Adrenal gland (tissue), 9 donors: ENCODE measurements at regions not wholly inside any gene's neighbourhood (a gene's known extent, or its start where the extent isn't known, plus 50 kb on each side); places are given as distances from the start of the nearest gene placed in this dataset.

Experiments used
- DNase-seq, 7 donors: peaks; one replicate each; pipeline ENCODE4 v3.0.0-alpha.2; 2019 to 2020
- H3K27ac ChIP-seq, 5 donors: fragments of 200-600 bp; sonication (generic) in 4 of 5; 1 replicate in 3 of 5; 2 replicates in 2 of 5; pipeline versions ENCODE4 v1.5.1 to v1.8.0; 2016 to 2020; ENCODE audit warnings: mild to moderate bottlenecking in 1 of 5
- H3K27me3 ChIP-seq: fragments of 200-600 bp; 2 replicates; pipeline ENCODE4 v1.8.0; 2021
- H3K36me3 ChIP-seq, 2 donors: fragments of 200-600 bp; replicated peaks in 1 of 2; 1 replicate in 1 of 2; 2 replicates in 1 of 2; pipeline versions ENCODE4 v1.5.1 to v1.8.0; 2018 to 2022
- H3K4me1 ChIP-seq, 2 donors: fragments of 200-600 bp; replicated peaks in 1 of 2; 1 replicate in 1 of 2; 2 replicates in 1 of 2; pipeline versions ENCODE4 v1.5.1 to v1.8.0; 2018 to 2021
- H3K4me3 ChIP-seq, 4 donors: fragments of 200-600 bp; sonication (generic) in 3 of 4; one replicate each; pipeline ENCODE4 v1.5.1; 2016 to 2018
- H3K9me3 ChIP-seq, 3 donors: fragments of 200-600 bp; sonication (generic) in 1 of 3; replicated peaks in 1 of 3; 1 replicate in 2 of 3; 2 replicates in 1 of 3; pipeline versions ENCODE4 v1.5.1 to v1.8.0; 2016 to 2021
- POLR2A ChIP-seq, 2 donors: fragments of 450-650 bp; IDR thresholded peaks; one replicate each; pipeline ENCODE4 v1.6.1; 2017; ENCODE audit warnings: antibody characterized with exemption in 2 of 2, mild to moderate bottlenecking in 2 of 2, moderate library complexity in 1 of 2
- WGBS, 4 donors: extraction: QIAGEN DNeasy Blood & Tissue Kit in 2 of 4; methylation state at CpG; one replicate each; pipeline versions ENCODE4 v1.1.5 to v1.1.7; 2013 to 2017; 5-methylcytosine and 5-hydroxymethylcytosine counted together
- intact Hi-C, 2 donors: fragments of 100-400 bp; cut with DNase I; formaldehyde crosslinking; loops; one replicate each; pipeline versions ENCODE4 v1.14.1 to v1.15.0; 2022 to 2023
- TF ChIP-seq, protein P1 (sequence below), 6 experiments: fragments of 450-650 bp in 4 of 6; fragments of 200-600 bp in 2 of 6; sonication (generic) in 1 of 6; IDR thresholded peaks; 1 replicate in 5 of 6; 2 replicates in 1 of 6; pipeline versions ENCODE4 v1.5.1 to v1.8.0; 2016 to 2021; ENCODE audit warnings: antibody characterized with exemption in 6 of 6, mild to moderate bottlenecking in 2 of 6, moderate library complexity in 1 of 6
- donor health status: healthy with polysubstance abuse.
- donor health status: Bipolar disorder and iron deficiency.
- donor health status: DM: yes; HTN: yes; CAD: no.
- donor health status: DM: no; HTN: no; CAD: no.
- donor health status: DM: no; HTN: no; CAD: no.

DNA sequence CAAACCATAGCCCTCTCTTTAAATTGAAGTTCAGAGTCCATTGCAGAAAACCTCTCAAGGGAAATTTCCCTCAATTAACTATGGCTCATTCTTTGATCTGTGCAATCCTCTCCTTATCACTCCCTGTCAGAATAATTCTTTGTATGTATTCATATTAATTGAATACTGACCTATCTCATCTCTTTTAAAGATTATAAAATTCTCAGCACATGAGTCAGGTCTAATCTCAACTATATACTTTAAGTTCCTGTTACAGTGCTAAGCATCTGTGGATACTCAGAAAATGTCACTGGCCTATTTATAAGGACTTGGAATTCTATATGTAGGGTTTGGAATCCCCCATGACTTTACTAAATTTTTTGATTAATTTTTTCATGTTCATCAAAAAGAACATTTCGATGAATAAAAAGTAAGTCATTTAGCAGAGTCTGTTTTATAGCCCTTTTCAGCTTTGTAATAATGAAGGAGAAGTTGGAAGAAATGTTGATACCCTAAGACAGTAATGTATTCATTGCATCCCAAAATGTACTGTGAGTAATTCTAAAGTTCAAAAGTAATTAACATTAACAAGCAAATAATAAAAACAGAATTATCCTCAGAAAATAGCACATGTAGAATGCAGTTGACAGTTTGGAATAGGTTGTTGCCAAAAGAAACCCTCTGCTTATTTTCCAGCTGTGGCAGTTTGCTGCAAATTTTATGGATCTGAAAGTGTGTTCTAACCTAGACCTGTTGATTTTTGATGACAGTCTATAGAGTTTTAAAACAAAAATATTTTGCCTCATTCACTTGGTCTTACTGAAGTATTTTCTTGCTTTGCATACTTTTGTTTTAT, 503.4 kb upstream of the CBLB start:
- WGBS, 4 donors = 65 to 77% (median 75%) methylated on average over 1 of the region's 1 CpG
- Histone ChIP-seq H3K27me3 (no peaks in the 10 kb centered on the region), H3K27ac (no peak overlapping the region), H3K9me3 (no peaks in the 10 kb centered on the region), H3K4me1 (no peaks in the 10 kb centered on the region), H3K36me3 (no peaks in the 10 kb centered on the region), H3K4me3 (no peak overlapping the region)
- intact Hi-C loops = no loop called here
- TF ChIP-seq, protein P1, sequence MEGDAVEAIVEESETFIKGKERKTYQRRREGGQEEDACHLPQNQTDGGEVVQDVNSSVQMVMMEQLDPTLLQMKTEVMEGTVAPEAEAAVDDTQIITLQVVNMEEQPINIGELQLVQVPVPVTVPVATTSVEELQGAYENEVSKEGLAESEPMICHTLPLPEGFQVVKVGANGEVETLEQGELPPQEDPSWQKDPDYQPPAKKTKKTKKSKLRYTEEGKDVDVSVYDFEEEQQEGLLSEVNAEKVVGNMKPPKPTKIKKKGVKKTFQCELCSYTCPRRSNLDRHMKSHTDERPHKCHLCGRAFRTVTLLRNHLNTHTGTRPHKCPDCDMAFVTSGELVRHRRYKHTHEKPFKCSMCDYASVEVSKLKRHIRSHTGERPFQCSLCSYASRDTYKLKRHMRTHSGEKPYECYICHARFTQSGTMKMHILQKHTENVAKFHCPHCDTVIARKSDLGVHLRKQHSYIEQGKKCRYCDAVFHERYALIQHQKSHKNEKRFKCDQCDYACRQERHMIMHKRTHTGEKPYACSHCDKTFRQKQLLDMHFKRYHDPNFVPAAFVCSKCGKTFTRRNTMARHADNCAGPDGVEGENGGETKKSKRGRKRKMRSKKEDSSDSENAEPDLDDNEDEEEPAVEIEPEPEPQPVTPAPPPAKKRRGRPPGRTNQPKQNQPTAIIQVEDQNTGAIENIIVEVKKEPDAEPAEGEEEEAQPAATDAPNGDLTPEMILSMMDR (IDR thresholded peaks at IDR 0.05) = no peak
- TF ChIP-seq POLR2A (IDR thresholded peaks at IDR 0.05) = no peak
- no peak for DNase-seq

DNA sequence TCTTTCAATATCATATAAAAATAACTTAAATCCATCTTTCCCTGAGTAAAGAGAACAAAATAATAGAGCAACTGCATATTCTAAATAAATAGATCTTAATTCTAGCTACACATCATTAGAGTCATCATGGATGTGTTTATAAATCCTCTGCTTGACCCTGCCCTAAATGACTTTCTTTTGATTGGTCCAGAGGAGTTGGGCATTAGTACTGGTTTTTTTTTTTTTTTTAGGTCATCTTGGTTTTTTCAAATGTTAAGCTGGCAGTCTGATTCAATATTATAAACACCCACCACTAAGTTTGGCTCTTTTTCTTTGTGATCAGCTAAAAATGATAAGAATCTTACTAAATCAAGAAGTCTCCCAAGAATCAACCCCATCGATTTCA, 504.0 kb upstream of the CBLB start:
- H3K27ac ChIP-seq = no peak overlapping the region
- WGBS, 4 donors = 61 to 90% (median 67%) methylated on average over 1 of the region's 1 CpG
- intact Hi-C loops = no loop called here
- H3K27me3 ChIP-seq = no peaks in the 10 kb centered on the region
- TF ChIP-seq, protein P1 (IDR thresholded peaks at IDR 0.05) = no peak
- TF ChIP-seq POLR2A (IDR thresholded peaks at IDR 0.05) = no peak
- H3K36me3 ChIP-seq = no peaks in the 10 kb centered on the region
- DNase-seq = no peak
- H3K9me3 ChIP-seq = no peaks in the 10 kb centered on the region
- H3K4me3 ChIP-seq = no peak overlapping the region
- no peaks in the 10 kb centered on the region for H3K4me1 ChIP-seq

DNA sequence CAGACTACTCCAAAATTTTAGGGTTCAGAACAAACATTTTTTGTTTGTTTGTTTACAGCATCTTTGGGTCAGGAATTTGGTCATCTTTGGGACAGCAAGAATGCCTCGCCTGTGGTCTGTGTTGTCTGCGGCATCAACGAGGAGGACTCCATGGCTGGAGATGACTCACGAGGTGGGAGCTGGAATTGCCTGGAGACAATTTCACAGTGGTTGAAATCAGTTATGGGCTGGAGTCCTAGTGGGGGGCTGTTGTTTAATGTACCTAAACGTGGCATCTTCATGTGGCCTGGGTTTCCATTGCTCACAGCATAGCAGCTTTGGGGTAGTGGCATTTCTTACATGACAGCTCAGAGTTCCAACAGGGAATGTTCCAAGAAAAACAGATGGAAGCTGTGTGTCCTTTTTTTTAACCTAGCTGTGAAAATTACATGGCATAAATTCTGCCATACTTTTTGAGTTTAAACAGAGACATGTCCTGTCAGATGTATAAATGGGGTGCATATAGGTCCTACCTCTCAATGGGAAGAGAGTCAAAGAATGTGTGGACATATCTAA, 507.3 kb upstream of the CBLB start:
- no peaks in the 10 kb centered on the region for H3K27me3 ChIP-seq
- no peak for DNase-seq
- H3K9me3 ChIP-seq = no peaks in the 10 kb centered on the region
- intact Hi-C loops = no loop called here
- H3K27ac ChIP-seq = no peak overlapping the region
- no peaks in the 10 kb centered on the region for H3K36me3 ChIP-seq
- WGBS, 4 donors = 84 to 91% (median 87%) methylated on average over 5 of the region's 5 CpGs
- TF ChIP-seq, protein P1 (IDR thresholded peaks at IDR 0.05) = no peak
- TF ChIP-seq POLR2A (IDR thresholded peaks at IDR 0.05) = no peak
- H3K4me3 ChIP-seq = no peak overlapping the region
- H3K4me1 ChIP-seq = no peaks in the 10 kb centered on the region

DNA sequence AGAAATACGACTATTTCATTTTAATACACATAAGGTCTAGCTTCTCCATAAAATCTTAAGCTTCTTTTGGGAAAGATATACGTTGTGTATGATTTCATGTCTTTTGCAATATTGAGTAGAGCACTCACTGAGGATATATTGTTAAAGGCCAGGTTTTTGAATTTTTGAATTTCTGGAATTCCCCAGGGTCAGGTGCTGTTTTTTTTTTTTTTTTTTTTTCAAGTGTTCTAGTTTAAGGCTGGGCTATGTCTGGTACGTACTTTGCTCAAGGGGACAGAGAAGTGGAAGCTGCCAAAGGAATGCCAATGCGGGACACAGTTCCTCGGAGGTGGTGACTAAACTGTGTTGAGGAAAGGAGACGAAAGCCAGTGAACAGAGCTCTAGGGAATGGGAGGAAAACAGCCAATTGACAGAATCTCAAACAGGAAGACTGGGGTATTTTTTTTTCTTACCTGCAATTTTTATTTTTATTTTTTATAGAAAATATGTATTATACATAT, 510.5 kb upstream of the CBLB start:
- Histone ChIP-seq H3K4me1 (no peaks in the 10 kb centered on the region), H3K27me3 (no peaks in the 10 kb centered on the region), H3K36me3 (no peaks in the 10 kb centered on the region), H3K9me3 (no peaks in the 10 kb centered on the region), H3K27ac (no peak overlapping the region), H3K4me3 (no peak overlapping the region)
- DNase-seq = no peak
- TF ChIP-seq, protein P1 (IDR thresholded peaks at IDR 0.05) = no peak
- no peak for TF ChIP-seq POLR2A (IDR thresholded peaks at IDR 0.05)
- intact Hi-C loops = no loop called here
- 72 to 81% (median 73%) methylated on average over 6 of the region's 6 CpGs for WGBS, 4 donors
